ENCODE measurements at regions not wholly inside any gene's neighbourhood (a gene's known extent, or its start where the extent isn't known, plus 50 kb on each side); places are given as distances from the start of the nearest gene placed in this dataset.

GRCh38 chr3:89057398-89057797, 50.0 kb upstream of the EPHA3 start:
- DNase-seq (ENCODE audit: low spot score) (no peak), ATAC-seq (no peak)
- no peak overlapping the region for H3K4me3 Mint-ChIP-seq
- POLR2A ChIA-PET, result no interaction called here
- peaks cover 5% of the 10 kb centered on the region; the same call in 1 of the 2 replicates for H3K4me1 Mint-ChIP-seq
- no peaks in the 10 kb centered on the region for H3K36me3 Mint-ChIP-seq
- H3K27ac Mint-ChIP-seq, result no peak overlapping the region
- no peaks in the 10 kb centered on the region for H3K27me3 Mint-ChIP-seq (ENCODE audit: low read depth)
- TF ChIP-seq SOX15 (CRISPR knock-in tag; IDR thresholded peaks at IDR 0.05), result no peak
- no peak for TF ChIP-seq HMGXB4 (CRISPR knock-in tag; IDR thresholded peaks at IDR 0.05)
- TF ChIP-seq JAZF1 (CRISPR knock-in tag; IDR thresholded peaks at IDR 0.05), result no peak
- TF ChIP-seq ZNF317 (CRISPR knock-in tag; IDR thresholded peaks at IDR 0.05; ENCODE audit: borderline replicate concordance, low read depth), result no peak
- no peak for TF ChIP-seq EMX1 (CRISPR knock-in tag; IDR thresholded peaks at IDR 0.05)
- TF ChIP-seq SMAD4 (CRISPR knock-in tag; IDR thresholded peaks at IDR 0.05), result no peak
- TF ChIP-seq SP1 (CRISPR knock-in tag; conservative IDR thresholded peaks at IDR 0.05), result no peak
- TF ChIP-seq, protein P1, sequence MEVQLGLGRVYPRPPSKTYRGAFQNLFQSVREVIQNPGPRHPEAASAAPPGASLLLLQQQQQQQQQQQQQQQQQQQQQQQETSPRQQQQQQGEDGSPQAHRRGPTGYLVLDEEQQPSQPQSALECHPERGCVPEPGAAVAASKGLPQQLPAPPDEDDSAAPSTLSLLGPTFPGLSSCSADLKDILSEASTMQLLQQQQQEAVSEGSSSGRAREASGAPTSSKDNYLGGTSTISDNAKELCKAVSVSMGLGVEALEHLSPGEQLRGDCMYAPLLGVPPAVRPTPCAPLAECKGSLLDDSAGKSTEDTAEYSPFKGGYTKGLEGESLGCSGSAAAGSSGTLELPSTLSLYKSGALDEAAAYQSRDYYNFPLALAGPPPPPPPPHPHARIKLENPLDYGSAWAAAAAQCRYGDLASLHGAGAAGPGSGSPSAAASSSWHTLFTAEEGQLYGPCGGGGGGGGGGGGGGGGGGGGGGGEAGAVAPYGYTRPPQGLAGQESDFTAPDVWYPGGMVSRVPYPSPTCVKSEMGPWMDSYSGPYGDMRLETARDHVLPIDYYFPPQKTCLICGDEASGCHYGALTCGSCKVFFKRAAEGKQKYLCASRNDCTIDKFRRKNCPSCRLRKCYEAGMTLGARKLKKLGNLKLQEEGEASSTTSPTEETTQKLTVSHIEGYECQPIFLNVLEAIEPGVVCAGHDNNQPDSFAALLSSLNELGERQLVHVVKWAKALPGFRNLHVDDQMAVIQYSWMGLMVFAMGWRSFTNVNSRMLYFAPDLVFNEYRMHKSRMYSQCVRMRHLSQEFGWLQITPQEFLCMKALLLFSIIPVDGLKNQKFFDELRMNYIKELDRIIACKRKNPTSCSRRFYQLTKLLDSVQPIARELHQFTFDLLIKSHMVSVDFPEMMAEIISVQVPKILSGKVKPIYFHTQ (CRISPR knock-in tag; IDR thresholded peaks at IDR 0.05), result no peak
- TF ChIP-seq HMGA2 (CRISPR knock-in tag; IDR thresholded peaks at IDR 0.05), result no peak
- no peaks in the 10 kb centered on the region for H3K9me3 Mint-ChIP-seq
- CTCF ChIA-PET, result interaction anchor here (1.0 kb wide), 1 partner anchor 838 kb away, joined by 3 read pairs; no protein-coding TSS in a partner anchor

Data from WTC11 (cell line).